H9 (cell line): ENCODE measurements at regions not wholly inside any gene's neighbourhood (a gene's known extent, or its start where the extent isn't known, plus 50 kb on each side); places are given as distances from the start of the nearest gene placed in this dataset.

ENCODE experiments used
- DNase-seq: peaks from one replicate; pipeline ENCODE4 v3.0.0-alpha.2; 2017
- H2AFZ ChIP-seq: one replicate; pipeline ENCODE4 v1.6.1; 2013; ENCODE audit warnings: mild to moderate bottlenecking, low read length, control low read depth, moderate library complexity
- H2AK5ac ChIP-seq: 2 replicates; pipeline ENCODE4 v1.6.1; 2013; ENCODE audit warnings: low read length, control low read depth, mixed read lengths; ENCODE audit not compliant: insufficient read length
- H2BK120ac ChIP-seq: one replicate; pipeline ENCODE4 v1.6.1; 2013; ENCODE audit warnings: low read depth, mild to moderate bottlenecking, low read length, control low read depth, inconsistent platforms; ENCODE audit not compliant: poor library complexity, severe bottlenecking
- H2BK12ac ChIP-seq: 2 replicates; pipeline ENCODE4 v1.6.1; 2013; ENCODE audit warnings: low read length, control low read depth, mixed read lengths, low read depth; ENCODE audit not compliant: insufficient read length
- H2BK15ac ChIP-seq: 2 replicates; pipeline ENCODE4 v1.6.1; 2013; ENCODE audit warnings: low read depth, low read length, control low read depth
- H2BK20ac ChIP-seq: one replicate; pipeline ENCODE4 v1.6.1; 2013; ENCODE audit warnings: low read depth, mild to moderate bottlenecking, low read length, control low read depth, inconsistent platforms; ENCODE audit not compliant: poor library complexity, severe bottlenecking
- H2BK5ac ChIP-seq: 2 replicates; pipeline ENCODE4 v1.6.1; 2013; ENCODE audit warnings: low read length, control low read depth, mixed read lengths; ENCODE audit not compliant: insufficient read length
- H3K14ac ChIP-seq: 2 replicates; pipeline ENCODE4 v1.6.1; 2013; ENCODE audit warnings: low read length, control low read depth; ENCODE audit not compliant: insufficient read depth
- H3K18ac ChIP-seq: 2 replicates; pipeline ENCODE4 v1.6.1; 2013; ENCODE audit warnings: low read depth, mild to moderate bottlenecking, mixed read lengths, low read length, control low read depth; ENCODE audit not compliant: insufficient read length
- H3K23ac ChIP-seq: 2 replicates; pipeline ENCODE4 v1.6.1; 2013; ENCODE audit warnings: low read length, control low read depth, mixed read lengths, low read depth; ENCODE audit not compliant: insufficient read length
- H3K23me2 ChIP-seq: 2 replicates; pipeline ENCODE4 v1.6.1; 2013; ENCODE audit warnings: low read depth, mild to moderate bottlenecking, mixed read lengths, low read length, control low read depth; ENCODE audit not compliant: insufficient read length, poor library complexity, severe bottlenecking
- H3K27ac ChIP-seq: 2 replicates; pipeline ENCODE4 v1.5.1; 2013; ENCODE audit warnings: low read length, control low read depth, mixed read lengths, low read depth; ENCODE audit not compliant: insufficient read length
- H3K27me3 ChIP-seq: 2 replicates; pipeline ENCODE4 v1.6.1; 2013; ENCODE audit warnings: low read length, control low read depth, inconsistent platforms; ENCODE audit not compliant: insufficient read depth
- H3K4ac ChIP-seq: 2 replicates; pipeline ENCODE4 v1.6.1; 2013; ENCODE audit warnings: low read depth, mild to moderate bottlenecking, control low read depth, inconsistent platforms, low read length, moderate library complexity
- H3K4me1 ChIP-seq: 2 replicates; pipeline ENCODE4 v1.6.1; 2013; ENCODE audit warnings: low read length, control low read depth, inconsistent platforms; ENCODE audit not compliant: insufficient read depth
- H3K4me2 ChIP-seq: 2 replicates; pipeline ENCODE4 v1.6.1; 2013; ENCODE audit warnings: low read length, control low read depth, mixed read lengths; ENCODE audit not compliant: insufficient read length, insufficient read depth
- H3K56ac ChIP-seq: 2 replicates; pipeline ENCODE4 v1.6.1; 2013; ENCODE audit warnings: low read depth, mild to moderate bottlenecking, mixed read lengths, low read length, control low read depth; ENCODE audit not compliant: insufficient read length
- H3K79me1 ChIP-seq: 2 replicates; pipeline ENCODE4 v1.6.1; 2013; ENCODE audit warnings: low read depth, mild to moderate bottlenecking, moderate library complexity, low read length, control low read depth, inconsistent platforms; ENCODE audit not compliant: insufficient read depth, poor library complexity, severe bottlenecking
- H3K79me2 ChIP-seq: 2 replicates; pipeline ENCODE4 v1.6.1; 2013; ENCODE audit warnings: low read length, control low read depth, inconsistent platforms; ENCODE audit not compliant: insufficient read depth
- H3K9ac ChIP-seq: 2 replicates; pipeline ENCODE4 v1.6.1; 2013; ENCODE audit warnings: low read length, control low read depth, mixed read lengths; ENCODE audit not compliant: insufficient read length; ENCODE audit errors: extremely low read depth
- H3K9me3 ChIP-seq: one replicate; pipeline ENCODE4 v1.6.1; 2013; ENCODE audit warnings: low read depth, low read length, inconsistent platforms; ENCODE audit not compliant: control insufficient read depth
- H3T11ph ChIP-seq: one replicate; pipeline ENCODE4 v1.6.1; 2013; ENCODE audit warnings: mild to moderate bottlenecking, low read length, control low read depth, inconsistent platforms
- H4K20me1 ChIP-seq: one replicate; pipeline ENCODE4 v1.6.1; 2013; ENCODE audit not compliant: control insufficient read depth, insufficient read length, insufficient read depth
- H4K5ac ChIP-seq: 2 replicates; pipeline ENCODE4 v1.6.1; 2013; ENCODE audit warnings: low read depth, mild to moderate bottlenecking, mixed read lengths, low read length, control low read depth; ENCODE audit not compliant: insufficient read length
- H4K8ac ChIP-seq: replicated peaks from 2 replicates; pipeline ENCODE4 v1.6.1; 2013; ENCODE audit warnings: low read length, control low read depth, mixed read lengths, low read depth; ENCODE audit not compliant: insufficient read length
- H4K91ac ChIP-seq: 2 replicates; pipeline ENCODE4 v1.6.1; 2013; ENCODE audit warnings: low read depth, mild to moderate bottlenecking, moderate library complexity, mixed read lengths, low read length, control low read depth; ENCODE audit not compliant: insufficient read length
- H3K27ac Mint-ChIP-seq, 3 experiments: 2 replicates in 2 of 3; 3 replicates in 1 of 3; pipeline ENCODE4 v1.8.0; 2020 to 2021; ENCODE audit warnings: mixed read lengths in 3 of 3, mild to moderate bottlenecking in 1 of 3, moderate library complexity in 1 of 3
- H3K27me3 Mint-ChIP-seq: 2 replicates; pipeline ENCODE4 v1.8.0; 2021; ENCODE audit warnings: low read depth, mild to moderate bottlenecking, moderate library complexity, mixed read lengths
- H3K36me3 Mint-ChIP-seq, 3 experiments: 2 replicates in 2 of 3; 3 replicates in 1 of 3; pipeline ENCODE4 v1.8.0; 2020 to 2021; ENCODE audit warnings: low read depth in 3 of 3, mixed read lengths in 3 of 3; ENCODE audit not compliant: insufficient read depth in 1 of 3
- H3K4me1 Mint-ChIP-seq, 2 experiments: 2 replicates each; pipeline ENCODE4 v1.8.0; 2020; ENCODE audit warnings: mixed read lengths in 2 of 2
- H3K4me3 Mint-ChIP-seq, 2 experiments: 2 replicates in 1 of 2; 3 replicates in 1 of 2; pipeline ENCODE4 v1.8.0; 2020 to 2021; ENCODE audit warnings: mild to moderate bottlenecking in 2 of 2, mixed read lengths in 2 of 2, moderate library complexity in 1 of 2
- H3K9me3 Mint-ChIP-seq, 2 experiments: 2 replicates in 1 of 2; 3 replicates in 1 of 2; pipeline ENCODE4 v1.8.0; 2020; ENCODE audit warnings: mild to moderate bottlenecking in 2 of 2, mixed read lengths in 2 of 2, moderate library complexity in 1 of 2
- WGBS: extraction: QIAGEN DNeasy Blood & Tissue Kit; methylation state at CpG from one replicate; pipeline ENCODE4 v1.1.7; 2013; ENCODE audit warnings: missing lambda C conversion rate, low lambda C conversion rate, mixed read lengths; ENCODE audit not compliant: insufficient read length; ENCODE audit errors: extremely low coverage; 5-methylcytosine and 5-hydroxymethylcytosine counted together
- TF ChIP-seq, protein P1 (sequence below): fragments of 200-600 bp; sonication (generic); conservative IDR thresholded peaks from 3 replicates; pipeline ENCODE4 v1.8.0; 2021; ENCODE audit warnings: antibody characterized with exemption, mild to moderate bottlenecking

DNA sequence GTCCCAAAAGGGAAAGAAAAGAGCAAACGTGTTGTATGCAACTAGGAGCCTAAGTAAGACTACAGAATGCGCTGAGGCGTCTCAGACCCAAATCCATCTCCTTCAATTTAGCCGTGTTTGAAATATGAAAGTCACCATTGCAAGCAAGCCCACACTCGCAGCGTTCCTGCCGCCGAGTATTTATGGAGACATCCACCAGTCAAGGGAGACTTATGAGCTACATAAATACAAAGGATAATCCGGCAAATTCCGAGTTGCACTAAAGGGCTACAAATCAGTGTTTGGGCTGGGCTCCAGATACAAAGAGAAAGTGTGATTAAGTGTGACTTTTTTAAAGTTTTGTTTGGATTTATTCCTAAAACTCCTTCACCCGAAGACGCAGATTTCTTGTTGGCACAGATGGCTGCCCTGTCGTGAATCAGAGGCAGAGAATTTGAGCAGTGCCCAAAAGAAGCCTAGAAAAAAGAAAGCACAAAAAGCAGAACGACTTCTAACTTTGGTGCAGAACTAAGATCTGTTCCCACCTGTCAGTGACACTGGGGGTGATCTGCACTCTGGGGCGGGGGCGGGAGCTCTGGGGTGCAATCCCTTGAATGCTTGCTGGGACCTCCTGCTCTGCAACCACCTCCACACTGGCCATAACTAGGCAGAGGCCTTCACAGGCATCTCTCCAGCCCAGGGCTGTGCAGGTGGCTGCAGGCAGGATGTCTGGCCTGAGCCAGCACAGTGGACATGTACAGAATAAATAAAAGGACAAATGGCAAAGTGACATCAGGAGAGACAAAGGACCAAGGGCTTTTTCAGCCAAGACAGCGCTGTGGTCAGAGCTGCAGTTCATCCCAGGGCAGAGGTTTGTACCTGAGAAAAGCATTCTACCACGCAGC is 489.7 kb downstream of the NPHP4 start:
- no peaks in the 10 kb centered on the region for H3K9me3 Mint-ChIP-seq
- H3K36me3 Mint-ChIP-seq: no peaks in the 10 kb centered on the region
- TF ChIP-seq, protein P1, sequence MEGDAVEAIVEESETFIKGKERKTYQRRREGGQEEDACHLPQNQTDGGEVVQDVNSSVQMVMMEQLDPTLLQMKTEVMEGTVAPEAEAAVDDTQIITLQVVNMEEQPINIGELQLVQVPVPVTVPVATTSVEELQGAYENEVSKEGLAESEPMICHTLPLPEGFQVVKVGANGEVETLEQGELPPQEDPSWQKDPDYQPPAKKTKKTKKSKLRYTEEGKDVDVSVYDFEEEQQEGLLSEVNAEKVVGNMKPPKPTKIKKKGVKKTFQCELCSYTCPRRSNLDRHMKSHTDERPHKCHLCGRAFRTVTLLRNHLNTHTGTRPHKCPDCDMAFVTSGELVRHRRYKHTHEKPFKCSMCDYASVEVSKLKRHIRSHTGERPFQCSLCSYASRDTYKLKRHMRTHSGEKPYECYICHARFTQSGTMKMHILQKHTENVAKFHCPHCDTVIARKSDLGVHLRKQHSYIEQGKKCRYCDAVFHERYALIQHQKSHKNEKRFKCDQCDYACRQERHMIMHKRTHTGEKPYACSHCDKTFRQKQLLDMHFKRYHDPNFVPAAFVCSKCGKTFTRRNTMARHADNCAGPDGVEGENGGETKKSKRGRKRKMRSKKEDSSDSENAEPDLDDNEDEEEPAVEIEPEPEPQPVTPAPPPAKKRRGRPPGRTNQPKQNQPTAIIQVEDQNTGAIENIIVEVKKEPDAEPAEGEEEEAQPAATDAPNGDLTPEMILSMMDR: no peak

More for the DNA sequence above, 489.7 kb downstream of the NPHP4 start:
- Histone ChIP-seq H3K27me3 (no peaks in the 10 kb centered on the region), H2BK5ac (no peak overlapping the region), H3K4me2 (no peak overlapping the region), H2AFZ (no peak overlapping the region), H4K20me1 (peaks cover 2% of the 10 kb centered on the region), H3K14ac (no peak overlapping the region), H3K27ac (no peak overlapping the region), H4K8ac (no peak overlapping the region), H3K9me3 (no peaks in the 10 kb centered on the region), H2AK5ac (no peak overlapping the region), H3T11ph (no peak overlapping the region), H2BK120ac (no peak overlapping the region), H2BK15ac (no peak overlapping the region), H2BK20ac (no peak overlapping the region), H3K56ac (no peak overlapping the region), H3K18ac (no peak overlapping the region), H2BK12ac (no peak overlapping the region), H4K91ac (no peak overlapping the region), H3K9ac (no peak overlapping the region), H3K23me2 (no peaks in the 10 kb centered on the region), H3K4me1 (no peaks in the 10 kb centered on the region), H3K79me2 (no peaks in the 10 kb centered on the region), H3K23ac (no peak overlapping the region), H3K79me1 (no peaks in the 10 kb centered on the region), H4K5ac (no peak overlapping the region), H3K4ac (no peak overlapping the region)
- Mint-ChIP-seq H3K4me3 (no peak overlapping the region), H3K27me3 (peaks cover 4% of the 10 kb centered on the region), H3K27ac (no peak overlapping the region), H3K4me1 (no peaks in the 10 kb centered on the region; a peak in 1 of 4 replicates)
- no peak for DNase-seq
- WGBS: no CpG with 5 or more reads among the region's 18 CpGs
